Inferior parietal cortex (tissue), 1 donor: ENCODE measurements at regions not wholly inside any gene's neighbourhood (a gene's known extent, or its start where the extent isn't known, plus 50 kb on each side); places are given as distances from the start of the nearest gene placed in this dataset.
A peak's percentile ranks its signal among the peaks of the same experiment; 100 is the strongest.

Experiments
- DNase-seq: peaks from one replicate; pipeline ENCODE4 v3.0.0-alpha.2; 2016; ENCODE audit errors: extremely low spot score

- DNase-seq = no peak
Measured at GRCh38 chr12:58481811-58482210, 438.5 kb downstream of the LRIG3 start.

DNA sequence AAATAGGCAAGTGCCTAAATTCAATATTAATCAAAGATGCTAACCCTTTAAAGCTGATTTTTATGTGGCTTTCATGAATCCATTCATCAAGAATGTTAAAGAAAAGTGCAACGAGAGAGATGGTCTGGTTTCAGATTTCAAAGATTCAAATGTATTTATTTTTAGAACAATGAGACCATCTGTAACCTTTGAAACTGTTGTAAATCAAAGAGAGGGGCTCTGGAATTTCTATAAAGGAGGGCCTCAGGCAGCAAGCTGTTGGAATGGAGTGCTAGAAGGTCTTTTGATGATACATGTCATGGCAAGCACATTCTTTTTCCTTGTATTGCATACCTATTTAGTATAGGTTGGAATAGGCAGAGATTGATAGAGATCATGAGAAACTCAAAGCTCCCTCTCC is 433.0 kb downstream of the LRIG3 start:
- no peak for DNase-seq

DNA sequence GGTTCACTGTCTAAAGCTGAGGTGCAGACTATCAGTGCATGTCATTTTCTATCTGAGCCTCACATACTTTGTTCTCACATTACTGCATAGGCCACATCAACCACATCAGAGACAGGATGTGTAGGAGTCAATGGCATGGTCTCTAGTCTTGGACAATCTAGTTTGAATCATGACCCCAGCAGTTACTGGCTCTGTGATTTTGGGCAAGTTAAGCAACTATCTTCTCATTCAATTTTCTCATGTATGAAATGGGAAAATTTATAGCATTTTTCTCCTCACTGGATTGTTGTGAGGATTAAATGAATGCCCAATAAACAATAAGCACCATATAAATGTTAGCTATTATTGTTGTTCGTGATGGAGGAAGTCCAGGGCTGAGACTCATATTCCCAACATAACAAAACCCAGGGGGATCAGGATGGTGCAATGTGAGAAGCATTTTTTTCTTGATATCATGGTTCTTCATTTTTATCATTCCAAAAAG is 432.6 kb downstream of the LRIG3 start:
- DNase-seq = no peak

- no peak for DNase-seq
Measured at GRCh38 chr12:58489394-58489793, 430.9 kb downstream of the LRIG3 start.

- no peak for DNase-seq
Measured at GRCh38 chr12:58491306-58491705, 429.0 kb downstream of the LRIG3 start.

GRCh38 chr12:58496411-58497190 is 423.7 kb downstream of the LRIG3 start:
- no peak for DNase-seq

- no peak for DNase-seq
Measured at GRCh38 chr12:58500399-58500798, 419.9 kb downstream of the LRIG3 start.

DNA sequence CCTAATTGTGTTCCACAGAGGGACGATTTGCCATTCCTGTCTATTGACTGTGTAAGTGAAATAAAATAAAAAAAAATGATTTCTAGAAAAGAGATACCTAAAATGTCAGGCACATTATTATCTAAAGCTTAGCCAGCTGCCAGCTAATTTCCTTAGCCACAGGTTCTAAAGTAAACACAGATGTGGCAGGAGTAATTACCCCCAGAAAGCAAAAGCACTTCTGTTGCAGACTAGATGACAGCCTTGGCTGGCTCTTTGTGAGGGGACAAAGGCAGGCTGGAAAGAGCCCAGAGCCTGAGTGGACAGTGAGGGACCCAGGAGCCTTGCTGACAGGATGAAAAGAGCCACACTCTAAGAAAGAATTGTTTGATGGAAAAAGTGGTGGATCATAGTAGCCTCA is 418.1 kb downstream of the LRIG3 start:
- no peak for DNase-seq

- no peak for DNase-seq
Measured at GRCh38 chr12:58502841-58503240, 417.5 kb downstream of the LRIG3 start.

- no peak for DNase-seq
Measured at GRCh38 chr12:58503731-58504130, 416.6 kb downstream of the LRIG3 start.

- no peak for DNase-seq
Measured at GRCh38 chr12:58504143-58504938, 416.0 kb downstream of the LRIG3 start.

- DNase-seq = no peak
Measured at GRCh38 chr12:58509116-58509885, 411.0 kb downstream of the LRIG3 start.

DNA sequence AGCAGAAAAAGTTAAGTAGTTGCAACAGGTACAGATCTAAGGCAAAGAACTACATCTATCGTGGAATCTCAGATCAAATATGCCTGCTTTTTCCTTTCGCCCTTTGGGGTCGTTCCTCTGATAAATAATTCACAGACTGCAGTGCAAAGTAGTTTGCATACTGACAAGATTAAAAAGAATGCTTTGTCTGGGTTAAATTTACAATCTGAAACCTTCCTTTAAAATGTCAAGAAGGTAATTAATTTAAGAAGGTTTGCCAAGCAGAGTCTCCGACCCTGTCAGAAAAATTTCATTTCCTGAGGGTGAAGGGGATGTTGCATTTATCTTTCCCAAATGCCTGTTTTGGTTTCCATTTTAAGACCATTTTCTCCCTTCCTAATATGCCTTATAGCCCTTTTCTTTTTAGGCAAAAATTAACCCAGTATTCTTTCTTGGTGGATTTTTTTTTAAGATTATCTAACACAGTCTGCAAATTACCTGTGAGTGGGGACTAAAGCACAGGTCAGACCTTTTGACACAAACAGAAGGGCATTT is 406.9 kb downstream of the LRIG3 start:
- DNase-seq = no peak

- no peak for DNase-seq
Measured at GRCh38 chr12:58513852-58514251, 406.5 kb downstream of the LRIG3 start.

GRCh38 chr12:58519839-58520238 is 400.5 kb downstream of the LRIG3 start:
- no peak for DNase-seq

DNA sequence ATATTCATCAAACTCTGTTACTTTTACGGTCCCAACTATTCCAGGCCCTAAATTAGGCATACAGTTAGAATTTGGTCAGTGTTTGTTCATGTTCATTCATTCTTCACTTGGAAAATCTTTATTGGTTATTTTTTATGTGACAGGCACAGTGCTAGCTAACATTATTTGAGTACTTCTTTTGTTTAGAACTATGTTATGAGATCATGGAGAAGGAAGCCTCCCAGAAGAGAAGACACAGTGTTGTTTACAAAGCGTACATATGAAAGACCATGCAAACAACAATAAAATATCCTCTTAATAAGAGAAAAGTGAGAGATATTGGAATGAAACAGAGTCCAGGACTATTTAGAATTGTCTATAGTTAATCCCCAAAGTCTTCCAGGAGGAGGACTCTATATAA is 399.2 kb downstream of the LRIG3 start:
- DNase-seq = no peak

GRCh38 chr12:58521796-58522195 is 398.5 kb downstream of the LRIG3 start:
- DNase-seq = no peak

- DNase-seq = no peak
Measured at GRCh38 chr12:58523360-58523759, 396.9 kb downstream of the LRIG3 start.

DNA sequence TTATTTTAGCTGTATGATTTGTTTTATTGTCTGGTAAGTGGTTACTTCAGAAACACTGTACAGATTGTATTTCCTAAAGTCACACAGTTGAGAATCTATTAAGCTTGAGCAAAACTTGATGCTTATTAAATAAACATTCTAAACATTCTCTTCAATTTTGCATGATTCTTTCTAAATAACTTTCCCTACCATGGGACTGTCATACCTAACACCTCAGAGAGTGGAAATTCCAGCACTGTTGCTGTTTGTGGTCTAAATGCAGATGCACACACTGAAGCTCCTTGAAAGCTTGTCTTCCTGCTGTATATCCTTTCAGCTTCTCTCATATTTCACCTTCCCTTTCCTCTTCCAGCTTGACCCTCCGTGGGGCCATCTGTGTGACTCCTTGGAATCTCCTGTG is 392.0 kb downstream of the LRIG3 start:
- DNase-seq = no peak

DNA sequence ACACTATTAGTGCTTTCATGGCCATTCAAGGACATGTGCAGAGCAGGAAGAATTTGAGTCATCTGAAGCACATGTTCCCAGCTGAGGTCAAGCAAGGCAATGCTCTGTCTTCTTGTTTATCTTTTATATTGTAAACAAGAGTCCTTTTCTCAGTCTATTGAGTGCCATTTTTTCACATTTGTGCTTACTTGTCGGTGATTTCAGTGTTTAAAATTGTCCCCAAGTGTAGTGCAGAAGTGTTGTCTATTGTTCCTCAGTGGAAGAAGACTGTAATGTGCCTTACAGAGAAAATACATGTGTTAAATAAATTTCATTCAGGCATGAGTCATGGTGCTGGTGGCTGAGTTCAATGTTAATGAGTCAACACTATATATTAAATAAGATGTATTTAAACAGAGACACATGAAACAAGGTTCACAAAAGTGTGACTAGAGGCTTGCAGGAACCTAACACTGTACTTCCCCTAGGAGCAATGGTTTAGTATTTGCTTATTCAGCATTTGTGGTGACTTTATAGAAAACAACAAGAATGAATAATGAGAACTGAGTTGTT is 391.1 kb downstream of the LRIG3 start:
- peak; percentile 15 for DNase-seq

DNA sequence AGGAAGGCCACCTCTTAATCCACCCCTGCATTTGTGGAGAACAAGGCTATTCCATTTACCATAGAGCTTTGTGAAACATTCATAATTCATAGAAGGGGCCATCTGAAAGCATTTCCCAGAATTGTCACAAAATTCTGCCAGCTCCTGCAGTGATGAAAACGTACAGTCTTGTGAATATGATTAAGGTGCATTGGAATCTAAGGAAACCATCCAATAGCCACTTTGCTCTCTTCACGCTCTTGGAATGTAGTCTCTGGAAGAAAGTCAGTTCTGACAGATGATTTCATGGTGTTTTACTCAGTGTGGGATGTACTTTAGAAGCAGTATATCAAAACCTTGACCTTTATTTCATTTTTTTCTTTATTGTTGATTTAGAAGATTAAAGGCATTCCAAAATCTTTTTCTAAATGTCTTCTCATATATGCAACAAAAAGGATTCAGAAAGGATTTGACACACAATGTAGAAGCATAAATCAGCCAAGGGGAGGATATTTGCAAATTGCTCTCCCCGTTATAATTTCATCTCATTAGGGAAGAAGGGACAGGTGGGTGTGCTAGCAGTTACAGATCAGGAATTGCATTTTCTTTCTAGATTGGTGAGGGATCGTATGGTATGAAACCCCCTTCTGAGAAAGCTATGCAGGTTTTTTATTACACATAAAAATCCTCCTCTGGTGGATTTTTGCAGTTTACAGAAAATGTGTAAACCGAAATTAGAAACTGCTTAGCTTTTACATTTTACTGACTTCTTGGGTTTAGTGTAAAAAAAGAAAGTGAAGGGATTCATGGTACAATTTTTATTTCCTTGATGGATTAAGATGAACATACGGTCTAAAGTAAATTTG is 390.2 kb downstream of the LRIG3 start:
- peak; percentile 23 for DNase-seq
